Posterior cingulate gyrus (tissue), 11 donors: ENCODE measurements at regions not wholly inside any gene's neighbourhood (a gene's known extent, or its start where the extent isn't known, plus 50 kb on each side); places are given as distances from the start of the nearest gene placed in this dataset.
A peak's percentile ranks its signal among the peaks of the same experiment; 100 is the strongest.
"Not testable (repeated sequence)": the region's sequence is repeated elsewhere in the genome, so short reads cannot be mapped to it uniquely, and the experiment has no call there.

Experiments
- DNase-seq, 10 donors: peaks; one replicate each; pipeline versions ENCODE4 v3.0.0 to v3.0.0-alpha.2; 2020 to 2021; ENCODE audit warnings: mixed read lengths in 3 of 10
- intact Hi-C: fragments of 100-400 bp; cut with DNase I; formaldehyde crosslinking; loops from one replicate; pipeline ENCODE4 v1.15.1; 2023

- DNase-seq: no peak
- intact Hi-C loops: no loop called here
Observed at GRCh38 chr9:108041551-108041950, 552.0 kb upstream of the KLF4 start.

GRCh38 chr9:108040783-108041182 is 551.2 kb upstream of the KLF4 start:
- no peak for DNase-seq
- intact Hi-C loops: no loop called here

DNA sequence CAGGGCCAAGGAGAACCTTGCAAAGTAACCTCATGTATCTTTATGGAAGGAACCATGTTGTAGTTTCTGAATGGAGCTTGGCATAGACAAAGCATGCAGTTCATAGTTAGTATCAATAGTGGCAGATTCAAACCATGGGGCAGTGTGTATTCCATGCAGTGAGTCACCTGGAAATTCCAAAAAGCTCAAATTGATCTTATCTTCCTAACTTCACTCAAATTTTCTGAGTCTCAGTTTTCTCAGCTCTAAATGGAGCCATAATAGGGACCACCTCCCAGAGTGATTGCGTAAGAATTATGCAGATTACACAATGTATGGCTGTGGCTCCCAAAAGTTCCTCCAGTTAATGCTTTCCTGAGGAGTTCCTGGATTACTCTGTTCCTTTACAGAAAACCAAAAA is 549.9 kb upstream of the KLF4 start:
- DNase-seq: no peak
- intact Hi-C loops: no loop called here

DNA sequence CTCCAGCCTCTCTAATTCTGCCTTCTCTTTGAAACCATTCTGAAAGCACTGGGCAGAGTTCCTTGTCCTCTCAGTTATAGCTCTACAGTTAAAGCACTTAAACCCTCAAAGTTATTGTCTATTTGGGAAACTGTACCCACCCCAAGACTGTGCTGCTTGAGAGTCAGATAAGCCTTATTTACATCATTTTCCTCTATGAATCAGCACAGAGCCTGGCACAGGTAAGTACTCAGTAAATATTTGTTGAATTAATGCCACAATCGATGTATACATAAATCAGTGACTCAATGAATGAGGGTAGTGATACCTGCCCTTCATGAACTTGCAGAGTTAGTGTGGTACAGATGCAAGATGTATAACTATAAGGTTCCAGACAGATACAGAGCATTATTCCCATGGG is 549.4 kb upstream of the KLF4 start:
- intact Hi-C loops: no loop called here
- no peak for DNase-seq

DNA sequence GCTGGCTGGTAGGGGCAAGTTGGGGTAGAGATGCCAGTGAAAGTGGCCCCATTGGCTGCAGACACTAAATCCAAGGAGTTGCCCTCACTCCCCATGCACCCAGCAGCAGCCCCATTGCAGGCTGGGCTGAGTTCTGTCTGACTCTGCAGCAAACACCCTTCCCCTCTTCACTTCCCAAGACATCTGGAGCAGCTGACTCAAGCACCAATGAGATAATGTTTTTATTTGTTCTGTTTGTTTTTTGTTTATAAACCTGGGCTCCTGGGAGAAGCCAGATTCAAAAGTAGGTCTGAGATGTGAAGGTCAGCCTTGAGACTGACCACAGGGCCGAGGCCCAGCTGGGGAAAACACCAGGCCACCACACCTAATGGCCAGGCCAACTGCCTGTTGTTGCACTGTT is 545.9 kb upstream of the KLF4 start:
- no peak for DNase-seq
- intact Hi-C loops: no loop called here

- DNase-seq: peak in 2 of 10 donors; percentile 12 to 80
- intact Hi-C loops: no loop called here
Observed at GRCh38 chr9:108033976-108034964, 544.7 kb upstream of the KLF4 start.

GRCh38 chr9:108032079-108032478 is 542.5 kb upstream of the KLF4 start:
- DNase-seq, intact Hi-C loops: not testable (repeated sequence)

DNA sequence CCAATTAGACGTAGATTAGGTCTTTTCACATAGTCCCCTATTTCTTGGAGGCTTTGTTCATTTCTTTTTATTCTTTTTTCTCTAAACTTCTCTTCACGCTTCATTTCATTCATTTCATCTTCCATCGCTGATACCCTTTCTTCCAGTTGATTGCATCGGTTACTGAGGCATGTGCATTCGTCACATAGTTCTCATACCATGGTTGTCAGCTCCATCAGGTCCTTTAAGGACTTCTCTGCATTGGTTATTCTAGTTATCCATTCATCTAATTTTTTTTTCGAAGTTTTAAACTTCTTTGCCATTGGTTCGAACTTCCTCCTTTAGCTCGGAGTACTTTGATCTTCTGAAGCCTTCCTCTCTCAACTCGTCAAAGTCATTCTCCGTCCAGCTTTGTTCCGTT is 541.7 kb upstream of the KLF4 start:
- intact Hi-C loops, DNase-seq: not testable (repeated sequence)

DNA sequence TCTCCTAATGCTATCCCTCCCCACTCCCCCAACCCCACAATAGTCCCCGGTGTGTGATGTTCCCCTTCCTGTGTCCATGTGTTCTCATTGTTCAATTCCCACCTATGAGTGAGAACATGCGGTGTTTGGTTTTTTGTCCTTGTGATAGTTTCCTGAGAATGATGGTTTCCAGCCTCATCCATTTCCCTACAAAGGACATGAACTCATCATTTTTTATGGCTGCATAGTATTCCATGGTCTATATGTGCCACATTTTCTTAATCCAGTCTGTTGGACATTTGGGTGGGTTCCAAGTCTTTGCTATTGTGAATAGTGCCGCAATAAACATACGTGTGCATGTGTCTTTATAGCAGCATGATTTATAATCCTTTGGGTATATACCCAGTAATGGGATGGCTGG is 537.1 kb upstream of the KLF4 start:
- intact Hi-C loops, DNase-seq: not testable (repeated sequence)

DNA sequence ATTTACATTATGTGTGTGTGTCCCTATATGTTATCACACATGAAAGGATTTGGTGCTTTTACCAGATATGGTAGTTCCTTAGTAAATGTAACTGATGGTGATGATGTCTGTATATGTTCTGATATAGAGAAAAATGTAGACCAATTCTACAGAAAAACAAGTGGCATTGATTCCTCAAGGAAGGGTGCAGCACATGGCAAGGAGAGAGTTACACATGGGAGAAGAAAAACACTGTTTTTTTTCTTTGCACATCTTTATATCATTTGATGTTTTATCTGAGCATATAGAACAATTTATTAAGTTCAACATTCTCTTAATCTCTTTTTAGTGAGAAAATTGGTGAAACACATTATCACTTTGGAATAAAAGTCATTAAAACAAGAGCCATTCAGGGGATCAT is 535.0 kb upstream of the KLF4 start:
- no peak for DNase-seq
- intact Hi-C loops: no loop called here

- no peak for DNase-seq
Observed at GRCh38 chr9:108022246-108022935, 532.8 kb upstream of the KLF4 start.

DNA sequence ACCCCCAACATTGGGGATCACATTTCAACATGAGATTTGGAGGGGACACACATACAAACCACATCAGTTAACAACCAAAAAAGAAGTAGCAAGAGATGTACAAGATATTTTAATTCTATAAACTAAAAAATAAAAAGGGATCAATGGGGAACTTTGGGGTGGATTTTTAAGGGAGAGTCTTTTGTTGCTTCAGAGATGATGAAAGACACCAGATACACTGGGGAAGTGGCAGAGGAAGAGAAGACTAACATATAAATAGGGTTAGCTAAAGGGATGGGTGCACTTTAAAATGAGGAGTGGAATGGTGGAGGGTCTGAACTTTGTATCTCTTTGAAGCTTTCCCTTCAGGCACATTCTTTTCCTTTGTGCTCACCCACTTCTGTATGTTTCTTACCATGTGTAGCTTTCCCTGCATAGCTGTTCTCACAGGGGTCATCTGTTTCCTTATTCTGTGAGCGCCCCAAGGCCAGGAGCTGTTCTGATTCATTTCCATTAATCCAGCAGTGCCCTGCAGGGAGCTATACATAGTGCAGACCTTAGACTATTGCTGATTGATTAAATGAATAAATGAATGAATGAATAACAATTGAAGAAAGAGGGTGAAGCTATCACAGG is 531.6 kb upstream of the KLF4 start:
- no peak for DNase-seq
- intact Hi-C loops: no loop called here

More at GRCh38 chr9:108022246-108022935, 532.8 kb upstream of the KLF4 start:
- intact Hi-C loops: no loop called here

GRCh38 chr9:108019821-108020220 is 530.3 kb upstream of the KLF4 start:
- DNase-seq: no peak
- intact Hi-C loops: no loop called here

- DNase-seq: peak in 1 of 10 donors; percentile 63
- intact Hi-C loops: no loop called here
Observed at GRCh38 chr9:108017671-108018070, 528.1 kb upstream of the KLF4 start.

DNA sequence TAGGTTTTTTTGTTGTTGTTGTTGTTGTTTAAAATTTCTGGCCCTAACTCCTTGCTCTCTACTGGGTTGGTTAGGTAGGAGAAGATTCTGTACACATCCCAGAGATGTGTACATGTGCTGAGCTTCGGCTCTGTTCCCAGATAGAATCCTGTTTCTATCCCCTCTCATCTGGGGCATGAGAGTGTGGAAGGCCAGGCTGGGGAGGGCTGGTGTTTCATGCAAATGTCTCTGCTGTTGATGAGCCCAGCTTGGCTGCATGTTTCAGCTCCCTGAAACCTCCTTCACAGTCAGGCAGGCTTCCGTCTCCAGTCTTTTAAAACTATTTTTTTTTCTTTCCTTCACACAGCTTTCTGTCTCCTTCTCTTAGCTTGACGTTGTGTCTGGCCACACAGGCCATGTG is 526.9 kb upstream of the KLF4 start:
- no peak for DNase-seq

DNA sequence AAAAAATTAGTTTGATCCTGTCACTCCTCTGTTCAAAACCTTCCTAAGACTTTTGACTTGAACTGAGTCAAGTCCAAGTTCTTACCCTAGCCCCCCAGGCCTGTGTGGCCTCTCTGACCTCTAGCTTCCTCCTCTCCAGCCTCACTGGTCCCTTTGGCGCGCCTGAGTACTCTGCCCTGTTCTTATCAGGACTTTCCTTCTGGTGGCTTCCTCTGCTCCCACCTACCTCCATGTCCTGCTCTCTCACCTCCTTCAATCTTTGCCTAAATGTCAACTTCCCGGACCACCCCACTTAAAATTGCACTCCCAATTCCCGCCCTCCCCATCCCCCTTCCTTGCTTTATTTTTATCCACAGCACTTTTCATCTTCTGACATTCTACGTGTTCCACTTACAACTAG is 526.1 kb upstream of the KLF4 start:
- DNase-seq: no peak
- intact Hi-C loops: no loop called here

More for the DNA sequence above, 526.9 kb upstream of the KLF4 start:
- intact Hi-C loops: no loop called here

DNA sequence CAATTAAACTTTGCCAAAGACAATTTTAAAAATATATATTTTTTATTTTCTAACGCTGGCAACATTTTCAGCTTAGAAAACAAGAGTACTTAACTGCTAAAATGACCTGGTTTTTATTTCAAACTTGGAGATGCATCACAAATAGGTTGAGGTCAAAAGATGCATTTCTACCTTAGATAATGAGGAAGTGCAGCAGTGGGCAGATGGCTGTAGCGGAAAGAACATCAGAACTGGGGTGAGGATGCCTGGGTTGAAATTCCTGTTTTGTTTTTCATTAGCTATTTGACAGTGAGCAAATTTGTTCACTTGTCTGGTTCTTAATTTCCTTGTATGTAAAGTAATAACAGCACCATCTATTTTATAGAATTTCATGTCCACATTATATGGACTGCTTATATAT is 524.8 kb upstream of the KLF4 start:
- intact Hi-C loops: no loop called here
- no peak for DNase-seq

DNA sequence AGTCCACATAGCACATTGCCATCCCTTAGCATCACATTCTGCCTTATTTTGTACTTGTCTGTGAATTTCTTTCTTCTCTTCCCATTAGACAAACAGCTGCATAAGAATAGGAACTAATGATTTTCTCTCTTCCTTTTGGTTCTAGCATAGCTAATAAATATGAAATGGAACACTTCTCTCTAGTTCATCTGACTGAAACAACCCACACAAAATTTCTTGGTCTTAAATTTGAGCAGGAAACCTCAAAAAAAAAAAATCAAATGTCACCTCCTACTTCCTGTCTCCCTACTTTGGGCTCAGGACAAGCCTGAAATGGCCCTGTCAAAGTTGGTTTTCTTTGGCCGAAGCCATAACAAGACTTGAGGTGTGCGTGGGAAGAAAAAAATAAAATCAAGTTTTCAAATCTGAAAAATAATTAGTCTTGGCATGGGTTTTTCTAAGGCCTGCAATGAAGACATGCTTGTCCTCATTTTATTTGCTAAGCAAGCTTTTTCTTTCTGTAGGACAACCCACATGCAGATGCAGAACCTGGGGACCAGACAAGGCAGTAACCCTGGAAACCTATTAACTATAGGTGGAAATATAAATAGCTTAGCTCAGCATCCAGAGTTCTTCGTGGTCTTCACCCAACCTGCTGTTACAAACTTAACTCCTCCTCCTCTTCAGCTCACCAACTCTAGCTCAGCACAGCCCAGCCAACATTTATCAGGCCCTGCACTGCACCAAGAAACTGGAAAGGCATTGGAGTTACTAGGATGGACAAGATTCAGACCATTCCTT is 523.5 kb upstream of the KLF4 start:
- no peak for DNase-seq
- intact Hi-C loops: no loop called here

GRCh38 chr9:108012405-108012804 is 522.8 kb upstream of the KLF4 start:
- intact Hi-C loops: no loop called here
- no peak for DNase-seq

- no peak for DNase-seq
- intact Hi-C loops: no loop called here
Observed at GRCh38 chr9:108003526-108003925, 514.0 kb upstream of the KLF4 start.
